MCF 10A (cell line): ENCODE measurements at regions not wholly inside any gene's neighbourhood (a gene's known extent, or its start where the extent isn't known, plus 50 kb on each side); places are given as distances from the start of the nearest gene placed in this dataset.

ENCODE experiments used
- BruUV-seq: library from RNA; stranded (reverse); fragments of 400-500 nt; replicated peaks from 2 replicates; lab custom pipeline; 2021; lab: Mats Ljungman, UMichigan
- CTCF ChIA-PET: fragments of 300-600 bp; sonication (Branson Sonifier 250); formaldehyde crosslinking; extraction: SDS; loops from one replicate; lab custom pipeline; 2021; ENCODE audit warnings: antibody characterized with exemption, inconsistent platforms; lab: Yijun Ruan, JAX
- POLR2A ChIA-PET: fragments of 300-600, 350-650 bp; sonication (Branson Sonifier 250); formaldehyde crosslinking; extraction: SDS; loops from one replicate; lab custom pipeline; 2020; ENCODE audit warnings: antibody characterized with exemption, inconsistent platforms; lab: Yijun Ruan, JAX
- DNase-seq: peaks from one replicate; pipeline ENCODE4 v3.0.0-alpha.2; 2018; ENCODE audit not compliant: unreplicated experiment
- H3K27ac Mint-ChIP-seq: one replicate; pipeline ENCODE4 v1.8.0; 2022; ENCODE audit warnings: mild to moderate bottlenecking, low read depth, mixed read lengths; ENCODE audit not compliant: unreplicated experiment
- H3K27me3 Mint-ChIP-seq: one replicate; pipeline ENCODE4 v1.8.0; 2022; ENCODE audit warnings: mixed read lengths; ENCODE audit not compliant: insufficient read depth, unreplicated experiment
- H3K36me3 Mint-ChIP-seq: one replicate; pipeline ENCODE4 v1.8.0; 2022; ENCODE audit warnings: mild to moderate bottlenecking, moderate library complexity, mixed read lengths; ENCODE audit not compliant: insufficient read depth, unreplicated experiment
- H3K4me1 Mint-ChIP-seq: one replicate; pipeline ENCODE4 v1.8.0; 2022; ENCODE audit warnings: mixed read lengths; ENCODE audit not compliant: insufficient read depth, unreplicated experiment
- H3K4me3 Mint-ChIP-seq: one replicate; pipeline ENCODE4 v1.8.0; 2022; ENCODE audit warnings: mild to moderate bottlenecking, moderate library complexity, mixed read lengths; ENCODE audit not compliant: unreplicated experiment
- H3K9me3 Mint-ChIP-seq: one replicate; pipeline ENCODE4 v1.8.0; 2022; ENCODE audit warnings: mixed read lengths; ENCODE audit not compliant: unreplicated experiment
- intact Hi-C: fragments of 100-400 bp; cut with micrococcal nuclease; formaldehyde crosslinking; loops from 2 replicates; pipeline ENCODE4 v1.14.1; 2022
- TF ChIP-seq, protein P1 (sequence below): fragments of 200-600 bp; IDR thresholded peaks from one replicate; pipeline ENCODE4 v1.8.0; 2022; ENCODE audit warnings: antibody characterized with exemption, mild to moderate bottlenecking; ENCODE audit not compliant: unreplicated experiment

- no peaks in the 10 kb centered on the region for H3K9me3 Mint-ChIP-seq
- H3K4me1 Mint-ChIP-seq, result no peaks in the 10 kb centered on the region
- TF ChIP-seq, protein P1, sequence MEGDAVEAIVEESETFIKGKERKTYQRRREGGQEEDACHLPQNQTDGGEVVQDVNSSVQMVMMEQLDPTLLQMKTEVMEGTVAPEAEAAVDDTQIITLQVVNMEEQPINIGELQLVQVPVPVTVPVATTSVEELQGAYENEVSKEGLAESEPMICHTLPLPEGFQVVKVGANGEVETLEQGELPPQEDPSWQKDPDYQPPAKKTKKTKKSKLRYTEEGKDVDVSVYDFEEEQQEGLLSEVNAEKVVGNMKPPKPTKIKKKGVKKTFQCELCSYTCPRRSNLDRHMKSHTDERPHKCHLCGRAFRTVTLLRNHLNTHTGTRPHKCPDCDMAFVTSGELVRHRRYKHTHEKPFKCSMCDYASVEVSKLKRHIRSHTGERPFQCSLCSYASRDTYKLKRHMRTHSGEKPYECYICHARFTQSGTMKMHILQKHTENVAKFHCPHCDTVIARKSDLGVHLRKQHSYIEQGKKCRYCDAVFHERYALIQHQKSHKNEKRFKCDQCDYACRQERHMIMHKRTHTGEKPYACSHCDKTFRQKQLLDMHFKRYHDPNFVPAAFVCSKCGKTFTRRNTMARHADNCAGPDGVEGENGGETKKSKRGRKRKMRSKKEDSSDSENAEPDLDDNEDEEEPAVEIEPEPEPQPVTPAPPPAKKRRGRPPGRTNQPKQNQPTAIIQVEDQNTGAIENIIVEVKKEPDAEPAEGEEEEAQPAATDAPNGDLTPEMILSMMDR, result no peak
- H3K27me3 Mint-ChIP-seq, result peaks cover 22% of the 10 kb centered on the region
- peak; percentile 10 for DNase-seq
- no peak overlapping the region for H3K4me3 Mint-ChIP-seq
- ChIA-PET POLR2A (no interaction called here), CTCF (interaction anchor here (0.6 to 3.0 kb wide), 15 partner anchors 9 to 338 kb away, joined by 3 to 21 read pairs (median 4); no protein-coding TSS in a partner anchor)
- intact Hi-C loops, result no loop called here
- BruUV-seq, result no TSS peak
- no peaks in the 10 kb centered on the region for H3K36me3 Mint-ChIP-seq
- no peak overlapping the region for H3K27ac Mint-ChIP-seq
Measured at GRCh38 chr10:46227571-46227935, 59.2 kb upstream of the ANTXRL start.

DNA sequence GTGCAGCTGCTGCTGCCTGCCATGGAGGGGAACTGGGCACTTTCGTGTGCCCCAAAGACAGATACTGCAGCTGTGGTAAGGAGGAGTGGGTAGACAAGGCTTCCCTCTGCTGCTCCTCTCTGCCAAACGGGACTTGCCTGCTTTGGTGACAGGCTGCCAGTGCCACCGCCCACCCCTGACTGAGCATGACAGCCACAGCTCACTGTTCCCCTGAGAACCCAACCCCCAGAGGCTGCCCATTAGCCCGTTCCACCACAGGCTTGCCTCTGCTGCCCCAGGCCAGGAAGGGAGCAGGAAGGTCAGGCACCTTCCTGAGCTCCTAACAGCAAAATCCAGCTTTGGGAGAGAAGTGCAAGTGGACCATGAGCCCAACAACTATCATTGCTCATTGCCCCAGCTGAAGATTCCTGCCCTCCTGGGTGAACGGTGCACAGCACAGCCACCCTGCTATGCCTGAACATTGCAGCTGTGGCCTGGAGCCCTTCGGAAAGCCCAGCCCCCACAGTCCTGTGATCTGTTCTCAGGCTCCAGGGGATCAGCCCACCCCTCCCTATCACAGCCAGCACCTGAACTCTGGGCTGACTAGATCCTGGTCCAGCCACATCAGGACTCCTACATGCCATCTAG, 58.7 kb upstream of the ANTXRL start:
- Mint-ChIP-seq H3K4me1 (no peaks in the 10 kb centered on the region), H3K4me3 (no peak overlapping the region), H3K9me3 (no peaks in the 10 kb centered on the region), H3K27me3 (peaks cover 22% of the 10 kb centered on the region), H3K36me3 (no peaks in the 10 kb centered on the region), H3K27ac (no peak overlapping the region)
- ChIA-PET CTCF (interaction anchor here (0.6 to 3.0 kb wide), 12 partner anchors 9 to 337 kb away, joined by 3 to 21 read pairs (median 4); no protein-coding TSS in a partner anchor), POLR2A (no interaction called here)
- TF ChIP-seq, protein P1, result no peak
- intact Hi-C loops, result no loop called here
- BruUV-seq, result no TSS peak
- DNase-seq, result peak; percentile 8

- CTCF ChIA-PET, result interaction anchor here (0.6 to 3.0 kb wide), 28 partner anchors 8 to 337 kb away, joined by 3 to 21 read pairs (median 4); no protein-coding TSS in a partner anchor
- no peaks in the 10 kb centered on the region for H3K36me3 Mint-ChIP-seq
- no peak overlapping the region for H3K27ac Mint-ChIP-seq
- no peaks in the 10 kb centered on the region for H3K4me1 Mint-ChIP-seq
- DNase-seq, result peak; percentile 81
- H3K9me3 Mint-ChIP-seq, result no peaks in the 10 kb centered on the region
- intact Hi-C loops, result no loop called here
- peaks cover 22% of the 10 kb centered on the region for H3K27me3 Mint-ChIP-seq
- no peak overlapping the region for H3K4me3 Mint-ChIP-seq
- BruUV-seq, result no TSS peak
- TF ChIP-seq, protein P1, result peak; percentile 93
- POLR2A ChIA-PET, result no interaction called here
Measured at GRCh38 chr10:46228563-46229071, 58.2 kb upstream of the ANTXRL start.

GRCh38 chr10:46229144-46229563, 57.6 kb upstream of the ANTXRL start:
- peaks cover 22% of the 10 kb centered on the region for H3K27me3 Mint-ChIP-seq
- H3K27ac Mint-ChIP-seq, result no peak overlapping the region
- H3K9me3 Mint-ChIP-seq, result no peaks in the 10 kb centered on the region
- intact Hi-C loops, result no loop called here
- TF ChIP-seq, protein P1, result peak; percentile 55
- DNase-seq, result peak; percentile 28
- H3K4me3 Mint-ChIP-seq, result no peak overlapping the region
- no peaks in the 10 kb centered on the region for H3K36me3 Mint-ChIP-seq
- no TSS peak for BruUV-seq
- POLR2A ChIA-PET, result interaction anchor here (1.3 kb wide), 1 partner anchor 45 kb away, joined by 3 read pairs; no protein-coding TSS in a partner anchor
- no peaks in the 10 kb centered on the region for H3K4me1 Mint-ChIP-seq
- CTCF ChIA-PET, result interaction anchor here (0.6 to 3.0 kb wide), 26 partner anchors 8 to 336 kb away, joined by 3 to 21 read pairs (median 4); no protein-coding TSS in a partner anchor
